GM21529 (cell line): ENCODE measurements at regions not wholly inside any gene's neighbourhood (a gene's known extent, or its start where the extent isn't known, plus 50 kb on each side); places are given as distances from the start of the nearest gene placed in this dataset.
"Not testable (repeated sequence)": the region's sequence is repeated elsewhere in the genome, so short reads cannot be mapped to it uniquely, and the experiment has no call there.

Experiments used
- ATAC-seq: cut with Tn5 transposase; IDR thresholded peaks from one replicate; pipeline ENCODE4 v1.9.1; 2021; ENCODE audit not compliant: unreplicated experiment

GRCh38 chr6:90463359-90463758, 123.5 kb downstream of the MAP3K7 start:
- no peak for ATAC-seq

- ATAC-seq, result no peak
Measured at GRCh38 chr6:90462102-90462501, 124.8 kb downstream of the MAP3K7 start.

GRCh38 chr6:90461383-90461782, 125.5 kb downstream of the MAP3K7 start:
- ATAC-seq, result no peak

GRCh38 chr6:90460051-90460450, 126.8 kb downstream of the MAP3K7 start:
- ATAC-seq, result no peak

GRCh38 chr6:90459225-90459758, 127.6 kb downstream of the MAP3K7 start:
- ATAC-seq, result no peak

GRCh38 chr6:90458353-90459224, 128.3 kb downstream of the MAP3K7 start:
- no peak for ATAC-seq

GRCh38 chr6:90457867-90458259, 129.0 kb downstream of the MAP3K7 start:
- no peak for ATAC-seq

- ATAC-seq, result not testable (repeated sequence)
Measured at GRCh38 chr6:90456997-90457866, 129.6 kb downstream of the MAP3K7 start.

- no peak for ATAC-seq
Measured at GRCh38 chr6:90456001-90456400, 130.9 kb downstream of the MAP3K7 start.

- no peak for ATAC-seq
Measured at GRCh38 chr6:90454836-90455427, 131.9 kb downstream of the MAP3K7 start.

- ATAC-seq, result no peak
Measured at GRCh38 chr6:90450268-90450953, 136.5 kb downstream of the MAP3K7 start.

- no peak for ATAC-seq
Measured at GRCh38 chr6:90449311-90449710, 137.6 kb downstream of the MAP3K7 start.

GRCh38 chr6:90448836-90449235, 138.0 kb downstream of the MAP3K7 start:
- no peak for ATAC-seq

- no peak for ATAC-seq
Measured at GRCh38 chr6:90446164-90446563, 140.7 kb downstream of the MAP3K7 start.

- ATAC-seq, result no peak
Measured at GRCh38 chr6:90445533-90446108, 141.3 kb downstream of the MAP3K7 start.

GRCh38 chr6:90444160-90444714, 142.6 kb downstream of the MAP3K7 start:
- ATAC-seq, result peak; percentile 52

- no peak for ATAC-seq
Measured at GRCh38 chr6:90442366-90442765, 144.5 kb downstream of the MAP3K7 start.

GRCh38 chr6:90440586-90441283, 144.1 kb upstream of the BACH2 start:
- ATAC-seq, result no peak

- no peak for ATAC-seq
Measured at GRCh38 chr6:90439586-90439985, 142.9 kb upstream of the BACH2 start.
